H9 (cell line): ENCODE measurements at regions not wholly inside any gene's neighbourhood (a gene's known extent, or its start where the extent isn't known, plus 50 kb on each side); places are given as distances from the start of the nearest gene placed in this dataset.

Experiments
- DNase-seq: peaks from one replicate; pipeline ENCODE4 v3.0.0-alpha.2; 2017
- H2AFZ ChIP-seq: one replicate; pipeline ENCODE4 v1.6.1; 2013; ENCODE audit warnings: mild to moderate bottlenecking, low read length, control low read depth, moderate library complexity
- H2AK5ac ChIP-seq: 2 replicates; pipeline ENCODE4 v1.6.1; 2013; ENCODE audit warnings: low read length, control low read depth, mixed read lengths; ENCODE audit not compliant: insufficient read length
- H2BK120ac ChIP-seq: one replicate; pipeline ENCODE4 v1.6.1; 2013; ENCODE audit warnings: low read depth, mild to moderate bottlenecking, low read length, control low read depth, inconsistent platforms; ENCODE audit not compliant: poor library complexity, severe bottlenecking
- H2BK12ac ChIP-seq: 2 replicates; pipeline ENCODE4 v1.6.1; 2013; ENCODE audit warnings: low read length, control low read depth, mixed read lengths, low read depth; ENCODE audit not compliant: insufficient read length
- H2BK15ac ChIP-seq: 2 replicates; pipeline ENCODE4 v1.6.1; 2013; ENCODE audit warnings: low read depth, low read length, control low read depth
- H2BK20ac ChIP-seq: one replicate; pipeline ENCODE4 v1.6.1; 2013; ENCODE audit warnings: low read depth, mild to moderate bottlenecking, low read length, control low read depth, inconsistent platforms; ENCODE audit not compliant: poor library complexity, severe bottlenecking
- H2BK5ac ChIP-seq: 2 replicates; pipeline ENCODE4 v1.6.1; 2013; ENCODE audit warnings: low read length, control low read depth, mixed read lengths; ENCODE audit not compliant: insufficient read length
- H3K14ac ChIP-seq: 2 replicates; pipeline ENCODE4 v1.6.1; 2013; ENCODE audit warnings: low read length, control low read depth; ENCODE audit not compliant: insufficient read depth
- H3K18ac ChIP-seq: 2 replicates; pipeline ENCODE4 v1.6.1; 2013; ENCODE audit warnings: low read depth, mild to moderate bottlenecking, mixed read lengths, low read length, control low read depth; ENCODE audit not compliant: insufficient read length
- H3K23ac ChIP-seq: 2 replicates; pipeline ENCODE4 v1.6.1; 2013; ENCODE audit warnings: low read length, control low read depth, mixed read lengths, low read depth; ENCODE audit not compliant: insufficient read length
- H3K23me2 ChIP-seq: 2 replicates; pipeline ENCODE4 v1.6.1; 2013; ENCODE audit warnings: low read depth, mild to moderate bottlenecking, mixed read lengths, low read length, control low read depth; ENCODE audit not compliant: insufficient read length, poor library complexity, severe bottlenecking
- H3K27ac ChIP-seq: 2 replicates; pipeline ENCODE4 v1.5.1; 2013; ENCODE audit warnings: low read length, control low read depth, mixed read lengths, low read depth; ENCODE audit not compliant: insufficient read length
- H3K27me3 ChIP-seq: 2 replicates; pipeline ENCODE4 v1.6.1; 2013; ENCODE audit warnings: low read length, control low read depth, inconsistent platforms; ENCODE audit not compliant: insufficient read depth
- H3K4ac ChIP-seq: 2 replicates; pipeline ENCODE4 v1.6.1; 2013; ENCODE audit warnings: low read depth, mild to moderate bottlenecking, control low read depth, inconsistent platforms, low read length, moderate library complexity
- H3K4me1 ChIP-seq: 2 replicates; pipeline ENCODE4 v1.6.1; 2013; ENCODE audit warnings: low read length, control low read depth, inconsistent platforms; ENCODE audit not compliant: insufficient read depth
- H3K4me2 ChIP-seq: 2 replicates; pipeline ENCODE4 v1.6.1; 2013; ENCODE audit warnings: low read length, control low read depth, mixed read lengths; ENCODE audit not compliant: insufficient read length, insufficient read depth
- H3K56ac ChIP-seq: 2 replicates; pipeline ENCODE4 v1.6.1; 2013; ENCODE audit warnings: low read depth, mild to moderate bottlenecking, mixed read lengths, low read length, control low read depth; ENCODE audit not compliant: insufficient read length
- H3K79me1 ChIP-seq: 2 replicates; pipeline ENCODE4 v1.6.1; 2013; ENCODE audit warnings: low read depth, mild to moderate bottlenecking, moderate library complexity, low read length, control low read depth, inconsistent platforms; ENCODE audit not compliant: insufficient read depth, poor library complexity, severe bottlenecking
- H3K79me2 ChIP-seq: 2 replicates; pipeline ENCODE4 v1.6.1; 2013; ENCODE audit warnings: low read length, control low read depth, inconsistent platforms; ENCODE audit not compliant: insufficient read depth
- H3K9ac ChIP-seq: 2 replicates; pipeline ENCODE4 v1.6.1; 2013; ENCODE audit warnings: low read length, control low read depth, mixed read lengths; ENCODE audit not compliant: insufficient read length; ENCODE audit errors: extremely low read depth
- H3K9me3 ChIP-seq: one replicate; pipeline ENCODE4 v1.6.1; 2013; ENCODE audit warnings: low read depth, low read length, inconsistent platforms; ENCODE audit not compliant: control insufficient read depth
- H3T11ph ChIP-seq: one replicate; pipeline ENCODE4 v1.6.1; 2013; ENCODE audit warnings: mild to moderate bottlenecking, low read length, control low read depth, inconsistent platforms
- H4K20me1 ChIP-seq: one replicate; pipeline ENCODE4 v1.6.1; 2013; ENCODE audit not compliant: control insufficient read depth, insufficient read length, insufficient read depth
- H4K5ac ChIP-seq: 2 replicates; pipeline ENCODE4 v1.6.1; 2013; ENCODE audit warnings: low read depth, mild to moderate bottlenecking, mixed read lengths, low read length, control low read depth; ENCODE audit not compliant: insufficient read length
- H4K8ac ChIP-seq: replicated peaks from 2 replicates; pipeline ENCODE4 v1.6.1; 2013; ENCODE audit warnings: low read length, control low read depth, mixed read lengths, low read depth; ENCODE audit not compliant: insufficient read length
- H4K91ac ChIP-seq: 2 replicates; pipeline ENCODE4 v1.6.1; 2013; ENCODE audit warnings: low read depth, mild to moderate bottlenecking, moderate library complexity, mixed read lengths, low read length, control low read depth; ENCODE audit not compliant: insufficient read length
- H3K27ac Mint-ChIP-seq, 3 experiments: 2 replicates in 2 of 3; 3 replicates in 1 of 3; pipeline ENCODE4 v1.8.0; 2020 to 2021; ENCODE audit warnings: mixed read lengths in 3 of 3, mild to moderate bottlenecking in 1 of 3, moderate library complexity in 1 of 3
- H3K27me3 Mint-ChIP-seq: 2 replicates; pipeline ENCODE4 v1.8.0; 2021; ENCODE audit warnings: low read depth, mild to moderate bottlenecking, moderate library complexity, mixed read lengths
- H3K36me3 Mint-ChIP-seq, 3 experiments: 2 replicates in 2 of 3; 3 replicates in 1 of 3; pipeline ENCODE4 v1.8.0; 2020 to 2021; ENCODE audit warnings: low read depth in 3 of 3, mixed read lengths in 3 of 3; ENCODE audit not compliant: insufficient read depth in 1 of 3
- H3K4me1 Mint-ChIP-seq, 2 experiments: 2 replicates each; pipeline ENCODE4 v1.8.0; 2020; ENCODE audit warnings: mixed read lengths in 2 of 2
- H3K4me3 Mint-ChIP-seq, 2 experiments: 2 replicates in 1 of 2; 3 replicates in 1 of 2; pipeline ENCODE4 v1.8.0; 2020 to 2021; ENCODE audit warnings: mild to moderate bottlenecking in 2 of 2, mixed read lengths in 2 of 2, moderate library complexity in 1 of 2
- H3K9me3 Mint-ChIP-seq, 2 experiments: 2 replicates in 1 of 2; 3 replicates in 1 of 2; pipeline ENCODE4 v1.8.0; 2020; ENCODE audit warnings: mild to moderate bottlenecking in 2 of 2, mixed read lengths in 2 of 2, moderate library complexity in 1 of 2
- WGBS: extraction: QIAGEN DNeasy Blood & Tissue Kit; methylation state at CpG from one replicate; pipeline ENCODE4 v1.1.7; 2013; ENCODE audit warnings: missing lambda C conversion rate, low lambda C conversion rate, mixed read lengths; ENCODE audit not compliant: insufficient read length; ENCODE audit errors: extremely low coverage; 5-methylcytosine and 5-hydroxymethylcytosine counted together
- TF ChIP-seq, protein P1 (sequence below): fragments of 200-600 bp; sonication (generic); conservative IDR thresholded peaks from 3 replicates; pipeline ENCODE4 v1.8.0; 2021; ENCODE audit warnings: antibody characterized with exemption, mild to moderate bottlenecking

- H3K36me3 Mint-ChIP-seq: no peaks in the 10 kb centered on the region; a peak in 1 of 7 replicates
- H3K27ac Mint-ChIP-seq: no peak overlapping the region
- no peak for DNase-seq
- Histone ChIP-seq H3K18ac (no peak overlapping the region), H2AFZ (no peak overlapping the region), H3K14ac (no peak overlapping the region), H3K79me2 (no peaks in the 10 kb centered on the region), H4K5ac (no peak overlapping the region), H4K8ac (no peak overlapping the region), H3K23me2 (no peaks in the 10 kb centered on the region), H3K9ac (no peak overlapping the region), H3K56ac (no peak overlapping the region), H2AK5ac (no peak overlapping the region), H4K91ac (no peak overlapping the region), H3K4me2 (no peak overlapping the region), H3K79me1 (no peaks in the 10 kb centered on the region), H2BK15ac (no peak overlapping the region), H2BK20ac (no peak overlapping the region), H3K4me1 (no peaks in the 10 kb centered on the region), H3K27ac (no peak overlapping the region), H2BK12ac (no peak overlapping the region), H3K9me3 (no peaks in the 10 kb centered on the region), H3K4ac (no peak overlapping the region), H2BK120ac (no peak overlapping the region), H3K23ac (no peak overlapping the region), H4K20me1 (no peaks in the 10 kb centered on the region), H3T11ph (no peak overlapping the region), H2BK5ac (no peak overlapping the region), H3K27me3 (no peaks in the 10 kb centered on the region)
- TF ChIP-seq, protein P1, sequence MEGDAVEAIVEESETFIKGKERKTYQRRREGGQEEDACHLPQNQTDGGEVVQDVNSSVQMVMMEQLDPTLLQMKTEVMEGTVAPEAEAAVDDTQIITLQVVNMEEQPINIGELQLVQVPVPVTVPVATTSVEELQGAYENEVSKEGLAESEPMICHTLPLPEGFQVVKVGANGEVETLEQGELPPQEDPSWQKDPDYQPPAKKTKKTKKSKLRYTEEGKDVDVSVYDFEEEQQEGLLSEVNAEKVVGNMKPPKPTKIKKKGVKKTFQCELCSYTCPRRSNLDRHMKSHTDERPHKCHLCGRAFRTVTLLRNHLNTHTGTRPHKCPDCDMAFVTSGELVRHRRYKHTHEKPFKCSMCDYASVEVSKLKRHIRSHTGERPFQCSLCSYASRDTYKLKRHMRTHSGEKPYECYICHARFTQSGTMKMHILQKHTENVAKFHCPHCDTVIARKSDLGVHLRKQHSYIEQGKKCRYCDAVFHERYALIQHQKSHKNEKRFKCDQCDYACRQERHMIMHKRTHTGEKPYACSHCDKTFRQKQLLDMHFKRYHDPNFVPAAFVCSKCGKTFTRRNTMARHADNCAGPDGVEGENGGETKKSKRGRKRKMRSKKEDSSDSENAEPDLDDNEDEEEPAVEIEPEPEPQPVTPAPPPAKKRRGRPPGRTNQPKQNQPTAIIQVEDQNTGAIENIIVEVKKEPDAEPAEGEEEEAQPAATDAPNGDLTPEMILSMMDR: no peak
- H3K9me3 Mint-ChIP-seq: peaks cover 3 to 4% of the 10 kb centered on the region in 2 experiments; a peak in 2 of 5 replicates
- no CpG with 5 or more reads among the region's 11 CpGs for WGBS
- peaks cover 8% of the 10 kb centered on the region for H3K27me3 Mint-ChIP-seq
- no peak overlapping the region for H3K4me3 Mint-ChIP-seq
- H3K4me1 Mint-ChIP-seq: peaks cover 5 to 12% of the 10 kb centered on the region in 2 experiments; a peak in 3 of 4 replicates
These were observed 127.3 kb upstream of the HDAC4 start for GRCh38 chr2:239528146-239528545.
